B cell (primary cell): ENCODE measurements at regions not wholly inside any gene's neighbourhood (a gene's known extent, or its start where the extent isn't known, plus 50 kb on each side); places are given as distances from the start of the nearest gene placed in this dataset.

Source experiments
- ATAC-seq: fragments of 200-7000 bp; cut with Tn5 transposase; one replicate; pipeline ENCODE4 v1.10.0; 2021; ENCODE audit warnings: low read depth, mild to moderate bottlenecking, moderate number of reproducible peaks, moderate library complexity
- CTCF ChIA-PET: fragments of 350-600 bp; sonication (Branson Sonifier 250); formaldehyde crosslinking; loops from one replicate; lab custom pipeline; 2021; ENCODE audit warnings: antibody characterized with exemption, inconsistent platforms; lab: Charles Lee
- POLR2A ChIA-PET: fragments of 350-600 bp; sonication (Branson Sonifier 250); formaldehyde crosslinking; loops from one replicate; lab custom pipeline; 2021; ENCODE audit warnings: antibody characterized with exemption; lab: Charles Lee
- DNase-seq: peaks from one replicate; pipeline ENCODE4 v3.0.0; 2013
- H2AFZ ChIP-seq: 2 replicates; pipeline ENCODE4 v1.6.1; 2012; ENCODE audit warnings: mild to moderate bottlenecking, low read depth, low read length; ENCODE audit not compliant: insufficient read depth, poor library complexity, severe bottlenecking
- H3K27ac ChIP-seq, 2 donors: 1 replicate in 1 of 2; 2 replicates in 1 of 2; pipeline ENCODE4 v1.5.1; 2012 to 2013; ENCODE audit warnings: low read length in 2 of 2, mild to moderate bottlenecking in 2 of 2, moderate library complexity in 1 of 2
- H3K27me3 ChIP-seq, 4 experiments: fragments of 200-600 bp in 1 of 4; sonication (generic) in 1 of 4; replicated peaks in 1 of 4; 1 replicate in 2 of 4; 2 replicates in 2 of 4; pipeline versions ENCODE4 v1.6.1 to v1.7.0; 2013 to 2016; ENCODE audit warnings: low read length in 3 of 4, mild to moderate bottlenecking in 2 of 4, mixed read lengths in 1 of 4, moderate library complexity in 1 of 4; ENCODE audit not compliant: insufficient read depth in 4 of 4, control insufficient read depth in 3 of 4; ENCODE audit errors: control extremely low read depth in 1 of 4
- H3K36me3 ChIP-seq, 2 experiments: replicated peaks in 1 of 2; 1 replicate in 1 of 2; 2 replicates in 1 of 2; pipeline versions ENCODE4 v1.6.1 to v1.7.1; 2013; ENCODE audit warnings: low read length in 1 of 2; ENCODE audit not compliant: insufficient read depth in 2 of 2, control insufficient read depth in 1 of 2; ENCODE audit errors: control extremely low read depth in 1 of 2, extremely low read depth in 1 of 2
- H3K4me1 ChIP-seq, 2 donors: fragments of 200-600 bp in 1 of 2; sonication (generic) in 1 of 2; 1 replicate in 1 of 2; 2 replicates in 1 of 2; pipeline versions ENCODE4 v1.5.1 to v1.6.1; 2013 to 2017; ENCODE audit warnings: low read length in 2 of 2; ENCODE audit not compliant: control insufficient read depth in 2 of 2, insufficient read depth in 2 of 2
- H3K4me2 ChIP-seq: replicated peaks from 2 replicates; pipeline ENCODE3; 2012; ENCODE audit warnings: mild to moderate bottlenecking, low read depth, low read length; ENCODE audit not compliant: poor library complexity, severe bottlenecking
- H3K4me3 ChIP-seq, 5 experiments: fragments of 200-600 bp in 1 of 5; sonication (generic) in 1 of 5; 1 replicate in 3 of 5; 2 replicates in 2 of 5; pipeline versions ENCODE4 v1.5.1 to v1.7.0; 2011 to 2016; ENCODE audit warnings: low read length in 4 of 5, mild to moderate bottlenecking in 4 of 5, low read depth in 2 of 5, control low read depth in 1 of 5, moderate library complexity in 1 of 5; ENCODE audit not compliant: insufficient read depth in 1 of 5; ENCODE audit errors: control extremely low read depth in 1 of 5, extremely low read depth in 1 of 5
- H3K79me2 ChIP-seq: fragments of 200-600 bp; sonication (generic); one replicate; pipeline ENCODE4 v1.6.0; 2016; ENCODE audit warnings: low read length; ENCODE audit not compliant: control insufficient read depth, insufficient read depth
- H3K9ac ChIP-seq: fragments of 200-600 bp; sonication (generic); 2 replicates; pipeline ENCODE4 v1.6.1; 2017; ENCODE audit warnings: mild to moderate bottlenecking, low read length, moderate library complexity
- H3K9me3 ChIP-seq, 3 donors: one replicate each; pipeline versions ENCODE4 v1.6.1 to v1.7.1; 2013; ENCODE audit warnings: low read length in 2 of 3; ENCODE audit not compliant: control insufficient read depth in 2 of 3, insufficient read depth in 1 of 3; ENCODE audit errors: control extremely low read depth in 1 of 3
- H4K20me1 ChIP-seq: 2 replicates; pipeline ENCODE4 v1.6.0; 2012; ENCODE audit warnings: mild to moderate bottlenecking, low read length; ENCODE audit not compliant: insufficient read depth, control insufficient read depth, poor library complexity, severe bottlenecking
- H3K27ac Mint-ChIP-seq: one replicate; pipeline ENCODE4 v1.8.0; 2021; ENCODE audit warnings: mixed read lengths
- H3K27me3 Mint-ChIP-seq: one replicate; pipeline ENCODE4 v1.8.0; 2021; ENCODE audit warnings: mixed read lengths
- H3K4me1 Mint-ChIP-seq: one replicate; pipeline ENCODE4 v1.8.0; 2021; ENCODE audit warnings: mixed read lengths
- H3K4me3 Mint-ChIP-seq: one replicate; pipeline ENCODE4 v1.8.0; 2021; ENCODE audit warnings: mixed read lengths
- H3K9me3 Mint-ChIP-seq: one replicate; pipeline ENCODE4 v1.8.0; 2022; ENCODE audit warnings: mixed read lengths; ENCODE audit not compliant: insufficient read depth
- CTCF ChIP-seq: fragments of 200-600 bp; IDR thresholded peaks from one replicate; pipeline ENCODE4 v1.8.0; 2022; ENCODE audit warnings: antibody characterized with exemption, mild to moderate bottlenecking
- EZH2 ChIP-seq: IDR thresholded peaks from 2 replicates; pipeline ENCODE4 v1.6.1; 2012; ENCODE audit warnings: borderline replicate concordance, low read depth, mild to moderate bottlenecking, moderate library complexity, low read length; ENCODE audit not compliant: insufficient read depth, poor library complexity, severe bottlenecking
- WGBS: methylation state at CpG from one replicate; pipeline ENCODE4 v1.1.5; 2013; ENCODE audit warnings: missing lambda C conversion rate; ENCODE audit not compliant: insufficient coverage; 5-methylcytosine and 5-hydroxymethylcytosine counted together
- intact Hi-C: fragments of 100-400 bp; cut with micrococcal nuclease; formaldehyde crosslinking; loops from one replicate; pipeline ENCODE4 v1.10.0; 2022

DNA sequence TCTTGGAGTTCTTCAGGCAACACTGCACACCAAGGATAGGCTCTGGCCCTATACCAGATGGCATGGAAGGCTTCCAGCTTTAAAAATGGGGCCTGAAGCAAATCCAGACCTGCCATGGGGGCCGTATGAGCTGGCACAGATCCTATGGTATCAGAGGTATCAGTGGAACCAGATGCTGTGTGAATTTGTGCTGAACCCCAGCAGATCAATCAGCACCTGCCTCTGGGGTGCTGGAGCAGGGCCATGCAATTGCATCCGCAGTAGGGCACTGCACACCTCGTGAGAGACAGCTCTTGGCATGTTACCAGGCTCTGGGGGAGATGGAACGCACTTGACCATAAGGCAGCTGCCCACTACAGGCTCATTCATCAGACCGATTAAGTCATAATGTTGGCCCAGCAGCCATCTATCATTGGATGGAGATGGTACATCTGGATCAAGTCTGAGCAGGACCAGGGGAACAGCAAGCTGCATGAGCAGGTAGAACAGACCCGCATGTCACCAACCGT lies 221.5 kb downstream of the MYLK4 start:
- no peak overlapping the region for H3K4me3 Mint-ChIP-seq
- intact Hi-C loops, result no loop called here
- peaks cover 4% of the 10 kb centered on the region for H3K9me3 Mint-ChIP-seq
- no peaks in the 10 kb centered on the region for H3K36me3 ChIP-seq
- H3K27ac Mint-ChIP-seq, result no peak overlapping the region
- no peak for ATAC-seq
- H3K9ac ChIP-seq, result no peak overlapping the region
- H3K27me3 Mint-ChIP-seq, result peaks cover 27% of the 10 kb centered on the region
- H3K4me2 ChIP-seq, result no peak overlapping the region
- H3K4me1 ChIP-seq, result no peaks in the 10 kb centered on the region
- no peak for DNase-seq
- H4K20me1 ChIP-seq, result no peaks in the 10 kb centered on the region
- H3K79me2 ChIP-seq, result no peaks in the 10 kb centered on the region
- H3K9me3 ChIP-seq, result peaks cover 0 to 11% (median 3%) of the 10 kb centered on the region in 3 donors
- H3K4me1 Mint-ChIP-seq, result no peaks in the 10 kb centered on the region
- POLR2A ChIA-PET, result no interaction called here
- H2AFZ ChIP-seq, result no peak overlapping the region
- CTCF ChIA-PET, result no interaction called here
- 57% methylated on average over 7 of the region's 7 CpGs for WGBS
- H3K27me3 ChIP-seq, result peaks cover 0 to 8% (median 1%) of the 10 kb centered on the region in 4 experiments
- TF ChIP-seq CTCF (no peak), EZH2 (no peak)
- no peak overlapping the region for H3K4me3 ChIP-seq
- no peak overlapping the region for H3K27ac ChIP-seq

DNA sequence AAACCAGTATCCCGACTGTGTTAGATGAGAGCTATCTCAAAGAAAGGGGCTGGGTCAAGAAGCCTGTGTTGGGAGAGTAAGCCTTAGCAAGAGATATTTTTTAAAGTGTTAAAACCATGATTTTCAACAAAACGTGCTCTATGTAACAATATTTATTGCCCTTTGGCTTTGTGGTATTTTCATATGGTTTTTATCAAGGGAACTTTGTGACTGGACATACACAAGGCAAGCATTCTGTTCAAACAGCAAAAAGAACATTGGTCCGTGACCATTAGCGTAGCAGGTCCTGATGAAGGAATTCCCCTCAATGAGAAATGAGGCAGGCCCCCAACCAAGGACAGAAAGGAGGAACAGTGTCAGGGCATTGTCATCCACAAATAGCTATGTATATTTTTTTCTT lies 222.6 kb downstream of the MYLK4 start:
- Mint-ChIP-seq H3K9me3 (peaks cover 8% of the 10 kb centered on the region), H3K27ac (no peak overlapping the region), H3K27me3 (peaks cover 32% of the 10 kb centered on the region), H3K4me1 (no peaks in the 10 kb centered on the region), H3K4me3 (no peak overlapping the region)
- H3K79me2 ChIP-seq, result no peaks in the 10 kb centered on the region
- no peak overlapping the region for H3K27ac ChIP-seq
- peaks cover 0 to 14% (median 8%) of the 10 kb centered on the region in 3 donors for H3K9me3 ChIP-seq
- WGBS, result 80% methylated on average over 1 of the region's 4 CpGs
- no peak overlapping the region for H3K4me2 ChIP-seq
- no peaks in the 10 kb centered on the region for H4K20me1 ChIP-seq
- H3K27me3 ChIP-seq, result peaks cover 0 to 6% (median 1%) of the 10 kb centered on the region in 4 experiments
- ChIA-PET CTCF (no interaction called here), POLR2A (no interaction called here)
- DNase-seq (no peak), ATAC-seq (no peak)
- no peak overlapping the region for H2AFZ ChIP-seq
- TF ChIP-seq CTCF, result no peak
- TF ChIP-seq EZH2, result no peak
- no peaks in the 10 kb centered on the region for H3K36me3 ChIP-seq
- no peaks in the 10 kb centered on the region for H3K4me1 ChIP-seq
- H3K4me3 ChIP-seq, result no peak overlapping the region
- intact Hi-C loops, result no loop called here
- no peak overlapping the region for H3K9ac ChIP-seq
